Endothelial cell of umbilical vein (primary cell): ENCODE measurements at regions not wholly inside any gene's neighbourhood (a gene's known extent, or its start where the extent isn't known, plus 50 kb on each side); places are given as distances from the start of the nearest gene placed in this dataset.

ENCODE experiments used
- BruUV-seq: library from RNA; stranded (reverse); fragments of 400-500 nt; replicated peaks from 2 replicates; lab custom pipeline; 2021; lab: Mats Ljungman, UMichigan
- CTCF ChIA-PET: fragments of 300-600, 350-600 bp; sonication (Branson Sonifier 250); formaldehyde crosslinking; loops from one replicate; lab custom pipeline; 2021; ENCODE audit warnings: antibody characterized with exemption, inconsistent platforms; lab: Charles Lee
- POLR2A ChIA-PET: fragments of 300-600, 350-600 bp; sonication (Branson Sonifier 250); formaldehyde crosslinking; loops from one replicate; lab custom pipeline; 2021; ENCODE audit warnings: antibody characterized with exemption, inconsistent platforms; lab: Charles Lee
- DNase-seq: peaks from one replicate; pipeline ENCODE4 v3.0.0-alpha.2; 2011; ENCODE audit warnings: low read depth, low spot score
- FAIRE-seq: peaks from 2 replicates; lab custom pipeline; 2011; peaks lifted over from hg19 to GRCh38; lab: Jason Lieb, UNC
- H2AFZ ChIP-seq: 2 replicates; pipeline ENCODE4 v1.6.0; 2012; ENCODE audit warnings: low read depth, low read length, control low read depth, inconsistent platforms
- H3K27ac ChIP-seq: 2 replicates; pipeline ENCODE4 v1.5.1; 2011; ENCODE audit warnings: low read depth, mild to moderate bottlenecking, control low read depth, low read length, moderate library complexity; ENCODE audit not compliant: insufficient read depth
- H3K27me3 ChIP-seq, 2 experiments: 2 replicates each; pipeline versions ENCODE4 v1.6.0 to v1.6.1; 2011; ENCODE audit warnings: low read length in 2 of 2, mixed read lengths in 1 of 2; ENCODE audit not compliant: control insufficient read depth in 2 of 2, insufficient read depth in 2 of 2
- H3K36me3 ChIP-seq, 2 experiments: 2 replicates in 1 of 2; 3 replicates in 1 of 2; pipeline ENCODE4 v1.5.1; 2011; ENCODE audit warnings: low read length in 2 of 2, mild to moderate bottlenecking in 1 of 2, moderate library complexity in 1 of 2; ENCODE audit not compliant: control insufficient read depth in 2 of 2, insufficient read depth in 2 of 2; ENCODE audit errors: extremely low read depth in 1 of 2
- H3K4me1 ChIP-seq: 3 replicates; pipeline ENCODE4 v1.5.1; 2011; ENCODE audit warnings: mild to moderate bottlenecking, low read length; ENCODE audit not compliant: control insufficient read depth, insufficient read depth; ENCODE audit errors: extremely low read depth
- H3K4me2 ChIP-seq: 2 replicates; pipeline ENCODE4 v1.6.1; 2011; ENCODE audit warnings: low read length, control low read depth, mixed read lengths; ENCODE audit not compliant: insufficient read depth
- H3K4me3 ChIP-seq, 3 experiments: fragments of 200-600 bp in 1 of 3; sonication (generic), shearing (Covaris generic) in 1 of 3; replicated peaks in 1 of 3; 2 replicates each; pipeline ENCODE4 v1.5.1; 2011 to 2016; ENCODE audit warnings: control low read depth in 3 of 3, low read length in 3 of 3, mild to moderate bottlenecking in 2 of 3, inconsistent platforms in 1 of 3, low read depth in 1 of 3, moderate library complexity in 1 of 3; ENCODE audit not compliant: insufficient read depth in 1 of 3
- H3K79me2 ChIP-seq: 2 replicates; pipeline ENCODE4 v1.6.0; 2012; ENCODE audit warnings: low read length, inconsistent platforms; ENCODE audit not compliant: control insufficient read depth, insufficient read depth
- H3K9ac ChIP-seq: replicated peaks from 2 replicates; pipeline ENCODE3; 2011; ENCODE audit warnings: low read length, control low read depth; ENCODE audit not compliant: insufficient read depth; ENCODE audit errors: extremely low read depth
- H3K9me1 ChIP-seq: replicated peaks from 3 replicates; pipeline ENCODE4 v1.6.0; 2011; ENCODE audit warnings: mild to moderate bottlenecking, low read length; ENCODE audit not compliant: control insufficient read depth, insufficient read depth; ENCODE audit errors: extremely low read depth
- H3K9me3 ChIP-seq: replicated peaks from 2 replicates; pipeline ENCODE4 v1.5.1; 2012; ENCODE audit warnings: low read length, inconsistent platforms; ENCODE audit not compliant: control insufficient read depth, insufficient read depth
- H4K20me1 ChIP-seq: replicated peaks from 2 replicates; pipeline ENCODE3; 2011; ENCODE audit warnings: mild to moderate bottlenecking, low read length; ENCODE audit not compliant: control insufficient read depth, insufficient read depth; ENCODE audit errors: extremely low read depth
- EZH2 ChIP-seq: IDR thresholded peaks from 2 replicates; pipeline ENCODE4 v1.6.1; 2012; ENCODE audit warnings: borderline replicate concordance, low read depth, mild to moderate bottlenecking, moderate library complexity, low read length, inconsistent platforms; ENCODE audit not compliant: severe bottlenecking
- FOS ChIP-seq: IDR thresholded peaks from 2 replicates; pipeline ENCODE4 v1.6.1; 2011; ENCODE audit warnings: mild to moderate bottlenecking, low read length, moderate library complexity, borderline replicate concordance; ENCODE audit not compliant: insufficient read depth
- MYC ChIP-seq: IDR thresholded peaks from one replicate; pipeline ENCODE4 v1.6.1; 2011; ENCODE audit warnings: mild to moderate bottlenecking, low read depth, low read length
- POLR2AphosphoS5 ChIP-seq: IDR thresholded peaks from 2 replicates; pipeline ENCODE4 v1.6.1; 2012; ENCODE audit warnings: low read depth, mild to moderate bottlenecking, control low read depth, low read length, moderate library complexity; ENCODE audit not compliant: insufficient read depth
- dilution Hi-C: fragments of 300-500 bp; cut with MboI; formaldehyde crosslinking; loops from one replicate; pipeline ENCODE4 v1.15.0; 2019; ENCODE audit warnings: low sequenced_read_pairs; ENCODE audit not compliant: extremely low pct_ligation_motif_present
- intact Hi-C: fragments of 100-400 bp; cut with micrococcal nuclease; formaldehyde crosslinking; loops from one replicate; pipeline ENCODE4 v1.10.0; 2022
- TF ChIP-seq, protein P1 (sequence below), 2 donors: IDR thresholded peaks; 1 replicate in 1 of 2; 2 replicates in 1 of 2; pipeline ENCODE4 v1.5.1; 2011; ENCODE audit warnings: low read length in 2 of 2, mild to moderate bottlenecking in 2 of 2, moderate library complexity in 2 of 2, control low read depth in 1 of 2, inconsistent platforms in 1 of 2, low read depth in 1 of 2; ENCODE audit not compliant: insufficient read depth in 1 of 2; ENCODE audit errors: extremely low read depth in 1 of 2

DNA sequence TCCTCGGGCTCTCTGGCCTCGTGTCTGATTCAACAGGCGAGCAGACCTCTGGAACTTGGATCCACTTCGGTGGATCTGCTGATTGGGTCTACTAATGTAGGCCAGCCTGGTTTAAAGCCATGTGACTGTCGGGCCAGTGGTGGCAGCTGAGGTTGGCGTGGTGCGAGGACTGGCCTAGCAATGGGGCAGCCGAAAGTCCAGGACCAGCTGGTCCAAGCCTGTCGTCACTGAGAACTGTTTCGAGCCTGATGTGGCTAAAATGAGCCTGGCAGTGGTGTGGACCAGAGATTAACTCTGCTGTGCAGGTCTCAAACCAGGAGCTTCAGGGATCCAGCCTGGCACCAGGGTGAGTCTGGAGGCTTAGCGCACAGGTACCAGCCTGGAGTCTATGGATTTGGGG, 56.4 kb upstream of the ROBO1 start:
- Histone ChIP-seq H3K27ac (no peak overlapping the region), H3K36me3 (no peaks in the 10 kb centered on the region), H3K9ac (no peak overlapping the region), H3K9me3 (no peaks in the 10 kb centered on the region), H4K20me1 (no peaks in the 10 kb centered on the region), H3K4me1 (no peaks in the 10 kb centered on the region), H3K27me3 (no peaks in the 10 kb centered on the region), H2AFZ (no peak overlapping the region), H3K4me3 (no peak overlapping the region), H3K4me2 (no peak overlapping the region), H3K9me1 (no peaks in the 10 kb centered on the region), H3K79me2 (no peaks in the 10 kb centered on the region)
- TF ChIP-seq, protein P1, sequence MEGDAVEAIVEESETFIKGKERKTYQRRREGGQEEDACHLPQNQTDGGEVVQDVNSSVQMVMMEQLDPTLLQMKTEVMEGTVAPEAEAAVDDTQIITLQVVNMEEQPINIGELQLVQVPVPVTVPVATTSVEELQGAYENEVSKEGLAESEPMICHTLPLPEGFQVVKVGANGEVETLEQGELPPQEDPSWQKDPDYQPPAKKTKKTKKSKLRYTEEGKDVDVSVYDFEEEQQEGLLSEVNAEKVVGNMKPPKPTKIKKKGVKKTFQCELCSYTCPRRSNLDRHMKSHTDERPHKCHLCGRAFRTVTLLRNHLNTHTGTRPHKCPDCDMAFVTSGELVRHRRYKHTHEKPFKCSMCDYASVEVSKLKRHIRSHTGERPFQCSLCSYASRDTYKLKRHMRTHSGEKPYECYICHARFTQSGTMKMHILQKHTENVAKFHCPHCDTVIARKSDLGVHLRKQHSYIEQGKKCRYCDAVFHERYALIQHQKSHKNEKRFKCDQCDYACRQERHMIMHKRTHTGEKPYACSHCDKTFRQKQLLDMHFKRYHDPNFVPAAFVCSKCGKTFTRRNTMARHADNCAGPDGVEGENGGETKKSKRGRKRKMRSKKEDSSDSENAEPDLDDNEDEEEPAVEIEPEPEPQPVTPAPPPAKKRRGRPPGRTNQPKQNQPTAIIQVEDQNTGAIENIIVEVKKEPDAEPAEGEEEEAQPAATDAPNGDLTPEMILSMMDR (IDR thresholded peaks at IDR 0.05; ENCODE audit: extremely low read depth in 1 of 2, insufficient read depth in 1 of 2, low read depth in 1 of 2, low read length in 2 of 2) = no peak
- TF ChIP-seq FOS (no peak), MYC (no peak), POLR2AphosphoS5 (no peak), EZH2 (no peak)
- no peak for DNase-seq
- no peak for FAIRE-seq
- BruUV-seq = no TSS peak
- dilution Hi-C loops = no loop called here
- POLR2A ChIA-PET = no interaction called here
- CTCF ChIA-PET = no interaction called here
- intact Hi-C loops = no loop called here

DNA sequence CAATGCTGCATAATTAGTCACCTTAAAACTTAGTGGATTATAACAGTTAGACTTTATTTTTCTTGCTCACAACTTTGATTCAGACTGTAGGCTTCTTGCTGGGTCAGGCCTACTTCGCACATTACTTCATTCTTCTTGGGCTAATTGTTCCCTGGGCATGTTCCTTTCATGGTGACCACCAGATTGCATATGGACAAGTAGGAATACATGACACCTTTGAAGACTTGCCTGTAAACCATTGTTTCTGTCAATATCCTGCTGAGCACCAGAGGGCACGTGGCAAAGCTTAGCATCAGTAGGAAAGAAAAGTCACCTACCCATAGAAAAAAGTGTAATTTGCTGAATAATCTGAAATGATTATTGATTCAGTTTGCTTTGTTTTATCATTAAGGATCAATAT, 54.3 kb upstream of the ROBO1 start:
- H3K4me3 ChIP-seq = no peak overlapping the region
- BruUV-seq = no TSS peak
- FAIRE-seq (no peak), DNase-seq (no peak)
- no peak for TF ChIP-seq EZH2
- no peak for TF ChIP-seq FOS
- no peak for TF ChIP-seq MYC
- no peaks in the 10 kb centered on the region for H3K9me1 ChIP-seq
- no peak overlapping the region for H3K27ac ChIP-seq
- intact Hi-C loops = no loop called here
- no peak overlapping the region for H3K4me2 ChIP-seq
- POLR2A ChIA-PET = no interaction called here
- H3K9ac ChIP-seq = no peak overlapping the region
- no peak overlapping the region for H2AFZ ChIP-seq
- dilution Hi-C loops = no loop called here
- no peaks in the 10 kb centered on the region for H3K36me3 ChIP-seq
- H4K20me1 ChIP-seq = no peaks in the 10 kb centered on the region
- no peaks in the 10 kb centered on the region for H3K9me3 ChIP-seq
- no peaks in the 10 kb centered on the region for H3K4me1 ChIP-seq
- H3K79me2 ChIP-seq = no peaks in the 10 kb centered on the region
- CTCF ChIA-PET = no interaction called here
- H3K27me3 ChIP-seq = no peaks in the 10 kb centered on the region
